IMR-90 (cell line): ENCODE measurements at regions not wholly inside any gene's neighbourhood (a gene's known extent, or its start where the extent isn't known, plus 50 kb on each side); places are given as distances from the start of the nearest gene placed in this dataset.

Source experiments
- BHLHE40 ChIP-seq: fragments of 150-350 bp; IDR thresholded peaks from 2 replicates; pipeline ENCODE4 v1.6.1; 2016; ENCODE audit warnings: mild to moderate bottlenecking, low read depth, low read length
- CEBPB ChIP-seq: IDR thresholded peaks from 2 replicates; pipeline ENCODE4 v1.6.1; 2012; ENCODE audit warnings: low read depth, low read length, improper control_type of control experiment
- CTCF ChIP-seq: conservative IDR thresholded peaks from 2 replicates; pipeline ENCODE4 v1.5.1; 2012; ENCODE audit warnings: mild to moderate bottlenecking, low read depth, low read length, improper control_type of control experiment
- FOS ChIP-seq: fragments of 150-350 bp; IDR thresholded peaks from 2 replicates; pipeline ENCODE4 v1.6.1; 2016; ENCODE audit warnings: low read depth, low read length
- MAFK ChIP-seq: IDR thresholded peaks from 2 replicates; pipeline ENCODE4 v1.6.1; 2012; ENCODE audit warnings: low read depth, low read length, improper control_type of control experiment
- MAZ ChIP-seq: IDR thresholded peaks from 2 replicates; pipeline ENCODE4 v1.6.1; 2012; ENCODE audit warnings: low read depth, mild to moderate bottlenecking, low read length, improper control_type of control experiment, moderate library complexity, borderline replicate concordance
- MXI1 ChIP-seq: IDR thresholded peaks from 2 replicates; pipeline ENCODE4 v1.6.1; 2012; ENCODE audit warnings: low read depth, mild to moderate bottlenecking, low read length, moderate library complexity, borderline replicate concordance
- POLR2A ChIP-seq: IDR thresholded peaks from 2 replicates; pipeline ENCODE4 v1.6.1; 2012; ENCODE audit warnings: mild to moderate bottlenecking, low read depth, low read length
- RAD21 ChIP-seq: IDR thresholded peaks from 2 replicates; pipeline ENCODE4 v1.6.1; 2012; ENCODE audit warnings: low read length, improper control_type of control experiment
- RCOR1 ChIP-seq: IDR thresholded peaks from 2 replicates; pipeline ENCODE4 v1.6.1; 2012; ENCODE audit warnings: mild to moderate bottlenecking, low read length, improper control_type of control experiment; ENCODE audit not compliant: insufficient replicate concordance
- RFX5 ChIP-seq: IDR thresholded peaks from 2 replicates; pipeline ENCODE4 v1.8.0; 2012; ENCODE audit warnings: low read depth, mild to moderate bottlenecking, low read length, moderate library complexity
- SMC3 ChIP-seq: fragments of 150-350 bp; IDR thresholded peaks from 2 replicates; pipeline ENCODE4 v1.6.1; 2016; ENCODE audit warnings: low read depth, mild to moderate bottlenecking, antibody characterized with exemption, low read length, moderate library complexity
- USF2 ChIP-seq: fragments of 150-350 bp; IDR thresholded peaks from 2 replicates; pipeline ENCODE4 v1.6.1; 2017; ENCODE audit warnings: mild to moderate bottlenecking, antibody characterized with exemption, low read length, low read depth
- TF ChIP-seq, protein P1 (sequence below): fragments of 150-350 bp; IDR thresholded peaks from 2 replicates; pipeline ENCODE4 v1.6.1; 2016; ENCODE audit warnings: low read depth, mild to moderate bottlenecking, low read length, moderate library complexity, borderline replicate concordance

DNA sequence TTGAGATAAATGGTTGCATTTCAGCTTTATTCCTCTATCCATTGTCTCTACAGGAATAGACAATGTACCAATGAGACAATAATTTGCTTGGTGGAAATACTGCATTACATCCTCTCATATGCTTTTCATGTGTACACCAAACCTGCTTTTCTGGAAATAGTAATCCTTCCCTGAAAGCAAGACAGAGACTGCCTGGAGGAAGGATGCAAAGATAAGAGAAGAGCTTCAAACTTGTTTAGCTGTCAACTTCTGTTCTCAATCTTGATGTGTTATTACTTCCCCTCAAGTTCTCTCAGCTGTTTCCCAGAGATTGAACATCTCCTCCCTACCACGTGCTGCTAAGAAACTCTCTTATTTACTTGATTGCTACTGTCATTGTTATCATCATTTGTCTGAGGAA, 1125.4 kb upstream of the TMPRSS15 start:
- no peak for TF ChIP-seq SMC3
- TF ChIP-seq USF2, result no peak
- TF ChIP-seq CTCF, result no peak
- TF ChIP-seq FOS, result no peak
- TF ChIP-seq POLR2A, result no peak
- no peak for TF ChIP-seq BHLHE40
- TF ChIP-seq MXI1, result no peak
- TF ChIP-seq, protein P1, sequence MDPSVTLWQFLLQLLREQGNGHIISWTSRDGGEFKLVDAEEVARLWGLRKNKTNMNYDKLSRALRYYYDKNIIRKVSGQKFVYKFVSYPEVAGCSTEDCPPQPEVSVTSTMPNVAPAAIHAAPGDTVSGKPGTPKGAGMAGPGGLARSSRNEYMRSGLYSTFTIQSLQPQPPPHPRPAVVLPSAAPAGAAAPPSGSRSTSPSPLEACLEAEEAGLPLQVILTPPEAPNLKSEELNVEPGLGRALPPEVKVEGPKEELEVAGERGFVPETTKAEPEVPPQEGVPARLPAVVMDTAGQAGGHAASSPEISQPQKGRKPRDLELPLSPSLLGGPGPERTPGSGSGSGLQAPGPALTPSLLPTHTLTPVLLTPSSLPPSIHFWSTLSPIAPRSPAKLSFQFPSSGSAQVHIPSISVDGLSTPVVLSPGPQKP, result no peak
- no peak for TF ChIP-seq MAFK
- TF ChIP-seq CEBPB, result no peak
- TF ChIP-seq RAD21, result no peak
- TF ChIP-seq RCOR1, result no peak
- TF ChIP-seq MAZ, result no peak
- no peak for TF ChIP-seq RFX5
